ENCODE measurements at regions not wholly inside any gene's neighbourhood (a gene's known extent, or its start where the extent isn't known, plus 50 kb on each side); places are given as distances from the start of the nearest gene placed in this dataset.

DNA sequence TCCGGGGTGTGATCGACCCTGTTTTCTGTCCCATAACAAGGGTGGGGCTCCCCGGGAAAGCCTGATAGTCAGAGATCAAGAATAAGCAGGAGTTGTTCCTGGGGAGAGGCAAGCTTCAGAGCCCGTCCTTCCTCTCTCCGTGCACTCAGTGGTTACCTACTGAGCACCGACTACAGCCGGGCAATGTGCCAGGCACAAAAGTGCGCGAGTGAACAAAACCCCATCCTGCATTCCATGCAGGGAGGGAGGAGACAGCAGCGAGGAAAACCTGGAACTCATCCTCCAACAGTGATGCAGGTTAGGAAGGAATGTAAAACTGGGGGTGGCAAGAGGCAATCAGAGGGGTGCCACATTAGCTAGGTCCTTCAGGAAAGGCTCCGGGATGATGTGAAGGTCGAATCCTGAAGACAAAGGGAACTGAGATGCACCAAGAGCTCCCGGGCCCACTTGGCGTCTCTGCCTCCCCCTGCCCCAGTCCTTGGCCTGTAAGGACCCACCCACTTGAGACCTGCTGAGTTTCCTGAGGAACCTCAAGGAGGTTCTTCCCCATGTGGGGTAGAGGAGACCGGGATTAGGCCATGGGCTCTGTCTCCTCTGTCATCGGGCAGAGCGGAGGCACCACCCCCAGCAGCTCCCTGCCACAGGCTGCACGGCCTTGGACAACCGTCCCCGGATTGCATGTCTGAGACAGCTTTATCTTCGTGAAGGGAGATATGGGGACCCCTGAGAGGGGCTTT is 198.2 kb downstream of the NDUFA10 start:
- TF ChIP-seq, protein P1, sequence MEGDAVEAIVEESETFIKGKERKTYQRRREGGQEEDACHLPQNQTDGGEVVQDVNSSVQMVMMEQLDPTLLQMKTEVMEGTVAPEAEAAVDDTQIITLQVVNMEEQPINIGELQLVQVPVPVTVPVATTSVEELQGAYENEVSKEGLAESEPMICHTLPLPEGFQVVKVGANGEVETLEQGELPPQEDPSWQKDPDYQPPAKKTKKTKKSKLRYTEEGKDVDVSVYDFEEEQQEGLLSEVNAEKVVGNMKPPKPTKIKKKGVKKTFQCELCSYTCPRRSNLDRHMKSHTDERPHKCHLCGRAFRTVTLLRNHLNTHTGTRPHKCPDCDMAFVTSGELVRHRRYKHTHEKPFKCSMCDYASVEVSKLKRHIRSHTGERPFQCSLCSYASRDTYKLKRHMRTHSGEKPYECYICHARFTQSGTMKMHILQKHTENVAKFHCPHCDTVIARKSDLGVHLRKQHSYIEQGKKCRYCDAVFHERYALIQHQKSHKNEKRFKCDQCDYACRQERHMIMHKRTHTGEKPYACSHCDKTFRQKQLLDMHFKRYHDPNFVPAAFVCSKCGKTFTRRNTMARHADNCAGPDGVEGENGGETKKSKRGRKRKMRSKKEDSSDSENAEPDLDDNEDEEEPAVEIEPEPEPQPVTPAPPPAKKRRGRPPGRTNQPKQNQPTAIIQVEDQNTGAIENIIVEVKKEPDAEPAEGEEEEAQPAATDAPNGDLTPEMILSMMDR (IDR thresholded peaks at IDR 0.05; ENCODE audit: insufficient read depth, low read length, poor library complexity, severe bottlenecking): no peak

DNA sequence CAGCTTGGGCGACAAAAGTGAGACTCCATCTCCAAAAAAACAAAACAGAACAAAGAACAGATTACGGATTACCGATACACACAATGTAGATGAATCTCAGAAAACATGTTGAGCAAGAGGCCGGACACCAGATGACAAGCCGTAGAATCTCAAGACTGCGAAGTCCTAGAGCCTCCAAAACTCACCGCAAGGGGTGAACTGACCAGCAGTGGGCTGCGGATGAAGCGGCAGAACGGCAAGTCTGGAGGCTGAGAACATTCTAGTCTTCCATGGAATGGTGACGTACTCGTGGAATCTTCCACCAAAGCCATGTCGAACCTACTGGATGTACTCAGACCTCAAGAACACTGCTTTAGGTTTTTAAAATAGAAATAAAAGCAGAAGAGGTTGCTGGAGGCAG is 198.8 kb downstream of the NDUFA10 start:
- TF ChIP-seq, protein P1 (IDR thresholded peaks at IDR 0.05; ENCODE audit: insufficient read depth, low read length, poor library complexity, severe bottlenecking): no peak

More for the DNA sequence above, 198.2 kb downstream of the NDUFA10 start:
- Histone ChIP-seq H3K36me3 (ENCODE audit: control insufficient read depth, insufficient read depth, low read length) (no peaks in the 10 kb centered on the region), H3K4me3 (replicated peaks; ENCODE audit: low read depth, low read length) (no peak overlapping the region), H3K27me3 (replicated peaks; ENCODE audit: control insufficient read depth, insufficient read depth, low read length) (no peaks in the 10 kb centered on the region; the same call in 1 of the 2 replicates)
- DNase-seq (ENCODE audit: extremely low read depth, insufficient read length): no peak

DNA sequence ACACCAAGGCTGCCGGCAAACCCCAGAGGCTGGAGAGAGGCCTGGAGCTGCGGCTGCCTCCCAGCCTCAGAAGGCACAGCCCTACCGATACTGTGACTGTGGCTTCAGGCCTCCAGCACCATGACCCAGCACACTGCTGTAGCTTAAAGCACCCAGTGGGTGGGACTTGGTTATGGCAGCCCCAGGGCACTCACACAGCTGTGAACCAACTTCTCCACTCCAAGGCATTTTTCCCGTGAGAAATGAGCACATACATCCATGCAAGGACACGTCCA is 199.5 kb downstream of the NDUFA10 start:
- no peak for DNase-seq (ENCODE audit: extremely low read depth, insufficient read length)
- no peaks in the 10 kb centered on the region; the same call in 1 of the 2 replicates for H3K27me3 ChIP-seq (replicated peaks; ENCODE audit: control insufficient read depth, insufficient read depth, low read length)

More for the DNA sequence above, 198.8 kb downstream of the NDUFA10 start:
- Histone ChIP-seq H3K4me3 (replicated peaks; ENCODE audit: low read depth, low read length) (no peak overlapping the region), H3K27me3 (replicated peaks; ENCODE audit: control insufficient read depth, insufficient read depth, low read length) (no peaks in the 10 kb centered on the region; the same call in 1 of the 2 replicates), H3K36me3 (ENCODE audit: control insufficient read depth, insufficient read depth, low read length) (no peaks in the 10 kb centered on the region)
- DNase-seq (ENCODE audit: extremely low read depth, insufficient read length): no peak

DNA sequence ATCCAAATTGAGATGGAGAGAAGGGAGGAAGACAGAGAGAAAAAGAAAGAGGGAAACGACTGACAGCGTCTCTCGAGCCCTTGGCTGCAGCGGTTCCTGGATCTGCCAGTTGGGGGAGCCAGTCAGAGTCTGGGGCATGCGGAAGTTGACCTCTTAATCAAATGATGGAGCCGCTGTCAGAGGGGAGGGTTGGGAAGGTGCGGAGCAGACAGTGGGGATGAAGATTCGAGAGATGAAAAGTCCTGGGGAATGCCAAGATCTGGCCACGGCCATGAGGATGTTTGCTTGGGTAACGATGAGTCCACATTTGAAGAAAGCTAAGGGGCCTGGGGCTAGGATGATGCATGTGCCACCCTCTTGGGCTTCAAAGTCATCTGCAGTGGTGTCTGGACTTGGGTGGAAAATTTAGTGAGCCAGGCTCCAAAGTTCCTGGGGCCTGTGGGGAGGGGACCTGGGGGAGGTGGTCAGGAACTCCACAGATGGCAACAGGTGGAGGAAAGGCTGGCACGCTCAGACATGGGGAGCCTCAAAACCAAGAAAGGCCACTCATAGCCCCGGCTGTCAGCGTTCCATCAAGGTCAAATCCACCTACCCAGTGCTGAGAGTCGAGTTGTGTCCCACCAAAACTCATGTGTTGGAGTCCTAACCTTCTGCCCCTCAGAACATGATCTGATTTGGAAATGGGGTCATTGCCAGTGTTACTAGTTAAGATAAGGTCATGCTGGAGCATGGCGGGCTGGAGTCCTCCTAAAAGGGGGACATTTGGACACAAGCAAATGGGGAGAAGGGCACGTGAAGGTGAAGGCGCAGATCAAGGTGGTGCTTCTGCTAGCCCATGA is 200.1 kb downstream of the NDUFA10 start:
- no peaks in the 10 kb centered on the region; the same call in none of the 2 replicates for H3K27me3 ChIP-seq (replicated peaks; ENCODE audit: control insufficient read depth, insufficient read depth, low read length)
- no peak for DNase-seq (ENCODE audit: extremely low read depth, insufficient read length)
- no peaks in the 10 kb centered on the region for H3K36me3 ChIP-seq (ENCODE audit: control insufficient read depth, insufficient read depth, low read length)
- TF ChIP-seq, protein P1 (IDR thresholded peaks at IDR 0.05; ENCODE audit: insufficient read depth, low read length, poor library complexity, severe bottlenecking): no peak
- no peak overlapping the region for H3K4me3 ChIP-seq (replicated peaks; ENCODE audit: low read depth, low read length)

More for the DNA sequence above, 199.5 kb downstream of the NDUFA10 start:
- no peak overlapping the region for H3K4me3 ChIP-seq (replicated peaks; ENCODE audit: low read depth, low read length)
- no peaks in the 10 kb centered on the region for H3K36me3 ChIP-seq (ENCODE audit: control insufficient read depth, insufficient read depth, low read length)
- TF ChIP-seq, protein P1 (IDR thresholded peaks at IDR 0.05; ENCODE audit: insufficient read depth, low read length, poor library complexity, severe bottlenecking): no peak

DNA sequence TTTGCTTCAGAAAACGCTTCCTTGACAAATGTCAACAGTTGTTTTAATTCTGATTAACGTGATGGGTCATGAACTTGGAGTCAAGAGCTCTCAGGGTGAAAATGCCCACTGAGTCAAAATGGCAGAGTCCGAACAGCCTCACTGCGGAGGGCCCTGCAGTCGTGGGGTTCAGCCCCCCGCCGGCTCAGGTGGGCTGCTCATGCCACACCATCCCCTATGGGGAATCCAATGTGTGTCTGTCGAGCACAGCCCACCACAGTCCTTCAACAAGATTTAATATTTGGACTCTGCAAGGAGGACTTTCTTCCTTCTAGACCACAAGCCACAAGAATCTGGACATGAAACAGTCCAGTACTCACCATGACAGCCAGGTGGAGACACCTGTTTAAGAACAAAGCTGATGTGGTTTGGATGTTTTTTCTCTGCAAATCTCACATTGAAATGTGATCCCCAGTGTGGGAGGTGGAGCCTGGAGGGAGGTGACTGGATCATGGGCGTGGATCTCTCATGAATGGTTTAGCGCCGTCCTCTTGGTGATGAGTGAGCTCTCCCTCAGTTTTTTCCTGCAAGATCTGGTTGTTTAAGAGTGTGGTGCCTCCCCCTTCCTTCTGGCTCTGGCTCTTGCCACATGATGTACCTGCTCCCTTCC is 201.0 kb downstream of the NDUFA10 start:
- TF ChIP-seq, protein P1 (IDR thresholded peaks at IDR 0.05; ENCODE audit: insufficient read depth, low read length, poor library complexity, severe bottlenecking): peak; percentile 5
- Histone ChIP-seq H3K27me3 (replicated peaks; ENCODE audit: control insufficient read depth, insufficient read depth, low read length) (no peaks in the 10 kb centered on the region; the same call in none of the 2 replicates), H3K36me3 (ENCODE audit: control insufficient read depth, insufficient read depth, low read length) (no peaks in the 10 kb centered on the region), H3K4me3 (replicated peaks; ENCODE audit: low read depth, low read length) (no peak overlapping the region)
- no peak for DNase-seq (ENCODE audit: extremely low read depth, insufficient read length)

Measured in GM06990 (cell line).